ENCODE measurements at regions not wholly inside any gene's neighbourhood (a gene's known extent, or its start where the extent isn't known, plus 50 kb on each side); places are given as distances from the start of the nearest gene placed in this dataset.
A peak's percentile ranks its signal among the peaks of the same experiment; 100 is the strongest.

DNA sequence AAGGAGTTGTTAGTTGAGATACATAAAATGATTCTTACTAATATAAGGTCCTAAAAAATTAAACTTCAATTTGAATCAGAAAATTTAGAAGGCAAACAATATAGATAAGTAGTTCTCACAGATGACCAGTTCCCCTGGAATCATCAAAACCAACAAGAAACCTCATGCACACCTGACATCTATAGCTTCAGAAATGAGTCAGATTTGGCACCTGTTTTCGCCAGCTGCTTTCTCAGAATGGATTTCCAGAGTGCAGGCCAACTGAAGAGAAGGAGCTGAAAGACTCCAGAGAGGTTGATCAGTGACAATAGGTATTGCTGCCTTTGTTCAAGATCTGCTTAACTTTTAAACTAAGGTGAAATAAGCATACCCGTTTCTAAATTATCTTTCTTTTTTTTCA is 192.4 kb downstream of the RDH14 start:
- no peak overlapping the region for H3K4me3 ChIP-seq (ENCODE audit: low read depth, low read length)
- no peak for TF ChIP-seq CTCF (IDR thresholded peaks at IDR 0.05; ENCODE audit: insufficient read depth, low read depth, low read length)
- no peak for DNase-seq (ENCODE audit: low read depth)

DNA sequence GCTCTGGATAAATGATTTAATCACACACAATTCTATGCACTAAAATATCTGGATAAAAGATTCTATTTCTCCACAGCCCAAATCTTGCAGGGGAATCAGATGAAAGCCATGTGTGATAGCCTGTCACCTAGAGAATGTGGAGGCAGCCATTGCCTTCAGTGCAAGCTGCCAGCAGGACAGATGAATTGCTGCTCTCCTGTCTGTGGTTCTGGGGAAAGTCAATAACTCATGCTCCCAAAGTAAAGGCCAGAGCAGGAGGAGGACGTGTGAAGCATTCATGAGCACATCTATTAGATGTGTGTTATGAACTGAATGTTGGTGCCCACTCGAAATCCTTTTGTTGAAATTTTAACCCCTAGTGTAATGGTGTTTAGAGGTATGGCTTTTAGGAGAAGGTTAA is 195.1 kb downstream of the RDH14 start:
- DNase-seq (ENCODE audit: low read depth) = no peak
- no peak for TF ChIP-seq CTCF (IDR thresholded peaks at IDR 0.05; ENCODE audit: insufficient read depth, low read depth, low read length)
- H3K4me3 ChIP-seq (ENCODE audit: low read depth, low read length) = no peak overlapping the region

GRCh38 chr2:18363348-18363747 is 197.1 kb downstream of the RDH14 start:
- no peak overlapping the region for H3K4me3 ChIP-seq (ENCODE audit: low read depth, low read length)
- no peak for TF ChIP-seq CTCF (IDR thresholded peaks at IDR 0.05; ENCODE audit: insufficient read depth, low read depth, low read length)
- no peak for DNase-seq (ENCODE audit: low read depth)

GRCh38 chr2:18362696-18363095 is 197.8 kb downstream of the RDH14 start:
- TF ChIP-seq CTCF (IDR thresholded peaks at IDR 0.05; ENCODE audit: insufficient read depth, low read depth, low read length) = no peak
- no peak overlapping the region for H3K4me3 ChIP-seq (ENCODE audit: low read depth, low read length)
- peak; percentile 72 for DNase-seq (ENCODE audit: low read depth)

GRCh38 chr2:18357537-18357936 is 202.9 kb downstream of the RDH14 start:
- H3K4me3 ChIP-seq (ENCODE audit: low read depth, low read length) = no peak overlapping the region
- DNase-seq (ENCODE audit: low read depth) = no peak
- TF ChIP-seq CTCF (IDR thresholded peaks at IDR 0.05; ENCODE audit: insufficient read depth, low read depth, low read length) = no peak

- DNase-seq (ENCODE audit: low read depth) = peak; percentile 31
- H3K4me3 ChIP-seq (ENCODE audit: low read depth, low read length) = no peak overlapping the region
- no peak for TF ChIP-seq CTCF (IDR thresholded peaks at IDR 0.05; ENCODE audit: insufficient read depth, low read depth, low read length)
Observed at GRCh38 chr2:18356676-18357075, 203.8 kb downstream of the RDH14 start.

GRCh38 chr2:18349421-18349820 is 211.0 kb downstream of the RDH14 start:
- no peak overlapping the region for H3K4me3 ChIP-seq (ENCODE audit: low read depth, low read length)
- DNase-seq (ENCODE audit: low read depth) = no peak
- no peak for TF ChIP-seq CTCF (IDR thresholded peaks at IDR 0.05; ENCODE audit: insufficient read depth, low read depth, low read length)

Data from fibroblast of villous mesenchyme (primary cell).